ENCODE measurements at regions not wholly inside any gene's neighbourhood (a gene's known extent, or its start where the extent isn't known, plus 50 kb on each side); places are given as distances from the start of the nearest gene placed in this dataset.

DNA sequence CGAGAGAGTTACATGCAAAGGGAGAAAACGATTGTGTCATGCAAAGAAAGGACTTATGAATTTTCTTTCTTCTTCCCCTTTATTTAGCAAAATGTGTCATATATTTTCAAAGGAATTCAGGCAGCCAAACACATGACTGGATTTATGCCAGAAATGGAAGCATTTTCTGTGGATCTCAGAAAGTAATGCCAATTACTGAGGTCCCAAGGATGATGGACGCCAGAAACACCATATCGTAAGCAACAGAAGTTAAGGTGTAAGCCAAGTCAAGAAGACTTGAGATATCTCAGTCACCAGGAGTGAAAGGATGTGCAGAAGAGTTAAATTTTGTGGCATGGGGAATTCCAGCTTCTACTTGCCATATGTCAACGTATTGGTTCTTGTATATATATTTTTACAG, 255.1 kb downstream of the GBA3 start:
- DNase-seq (ENCODE audit: low read depth in 2 of 2) = no peak
- Histone ChIP-seq H3K4me3 (replicated peaks in 1 of 4; ENCODE audit: control extremely low read depth in 1 of 4, insufficient read depth in 1 of 4, low read depth in 3 of 4, low read length in 4 of 4) (no peak overlapping the region), H3K9me3 (ENCODE audit: control insufficient read depth, insufficient read depth, low read depth, low read length) (no peaks in the 10 kb centered on the region), H2AFZ (ENCODE audit: low read length) (no peak overlapping the region), H3K79me2 (ENCODE audit: control insufficient read depth, insufficient read depth, low read length) (no peaks in the 10 kb centered on the region), H4K20me1 (ENCODE audit: control insufficient read depth, extremely low read depth, insufficient read depth, low read length) (no peaks in the 10 kb centered on the region), H3K27me3 (ENCODE audit: control insufficient read depth, insufficient read depth, low read length) (no peaks in the 10 kb centered on the region), H3K4me2 (ENCODE audit: extremely low read depth, insufficient read depth, low read length) (no peak overlapping the region), H3K4me1 (ENCODE audit: control insufficient read depth, extremely low read depth, insufficient read depth, low read length) (no peaks in the 10 kb centered on the region), H3K36me3 (ENCODE audit: control insufficient read depth, insufficient read depth, low read length) (no peaks in the 10 kb centered on the region), H3K9ac (ENCODE audit: insufficient read depth, low read length) (no peak overlapping the region), H3K27ac (ENCODE audit: insufficient read depth, low read length) (no peak overlapping the region)
- TF ChIP-seq, protein P1, sequence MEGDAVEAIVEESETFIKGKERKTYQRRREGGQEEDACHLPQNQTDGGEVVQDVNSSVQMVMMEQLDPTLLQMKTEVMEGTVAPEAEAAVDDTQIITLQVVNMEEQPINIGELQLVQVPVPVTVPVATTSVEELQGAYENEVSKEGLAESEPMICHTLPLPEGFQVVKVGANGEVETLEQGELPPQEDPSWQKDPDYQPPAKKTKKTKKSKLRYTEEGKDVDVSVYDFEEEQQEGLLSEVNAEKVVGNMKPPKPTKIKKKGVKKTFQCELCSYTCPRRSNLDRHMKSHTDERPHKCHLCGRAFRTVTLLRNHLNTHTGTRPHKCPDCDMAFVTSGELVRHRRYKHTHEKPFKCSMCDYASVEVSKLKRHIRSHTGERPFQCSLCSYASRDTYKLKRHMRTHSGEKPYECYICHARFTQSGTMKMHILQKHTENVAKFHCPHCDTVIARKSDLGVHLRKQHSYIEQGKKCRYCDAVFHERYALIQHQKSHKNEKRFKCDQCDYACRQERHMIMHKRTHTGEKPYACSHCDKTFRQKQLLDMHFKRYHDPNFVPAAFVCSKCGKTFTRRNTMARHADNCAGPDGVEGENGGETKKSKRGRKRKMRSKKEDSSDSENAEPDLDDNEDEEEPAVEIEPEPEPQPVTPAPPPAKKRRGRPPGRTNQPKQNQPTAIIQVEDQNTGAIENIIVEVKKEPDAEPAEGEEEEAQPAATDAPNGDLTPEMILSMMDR (conservative IDR thresholded peaks at IDR 0.05 in 1 of 2, IDR thresholded peaks at IDR 0.05 in 1 of 2; ENCODE audit: low read depth in 1 of 2, low read length in 2 of 2) = no peak
- no peak for TF ChIP-seq EZH2 (IDR thresholded peaks at IDR 0.05; ENCODE audit: low read length, missing control alignments)

DNA sequence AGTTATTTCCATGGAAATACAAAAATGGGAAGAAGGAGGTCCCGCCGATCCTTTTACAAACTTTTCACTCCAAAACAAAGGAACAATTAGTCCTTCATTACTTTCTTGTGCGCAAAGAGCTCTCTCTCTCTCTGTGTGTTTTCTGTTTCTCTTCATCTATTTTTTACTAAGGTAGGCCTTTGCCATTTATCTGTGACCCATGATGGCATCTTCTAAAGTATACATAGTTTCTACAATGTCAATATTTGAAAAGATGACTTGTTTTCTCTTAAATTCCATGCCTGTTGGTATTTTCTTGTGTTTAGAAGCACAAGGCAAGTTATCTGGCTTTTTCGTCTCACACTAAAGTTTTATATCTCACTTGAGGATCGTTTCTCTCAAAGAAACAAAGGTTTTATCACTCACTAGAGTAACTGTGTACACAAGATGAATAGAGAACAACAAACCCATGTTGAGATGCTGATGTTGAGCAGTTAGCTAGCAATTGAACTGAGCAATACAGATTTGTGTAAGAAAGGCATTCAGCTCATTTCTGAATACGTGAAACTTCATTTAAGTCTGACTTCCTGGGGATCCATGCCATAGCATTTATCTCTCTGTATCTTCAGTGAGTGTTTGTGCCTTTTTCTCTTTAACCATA, 250.3 kb downstream of the GBA3 start:
- H3K9me3 ChIP-seq (ENCODE audit: control insufficient read depth, insufficient read depth, low read depth, low read length) = no peaks in the 10 kb centered on the region
- H4K20me1 ChIP-seq (ENCODE audit: control insufficient read depth, extremely low read depth, insufficient read depth, low read length) = no peaks in the 10 kb centered on the region
- no peak overlapping the region for H3K9ac ChIP-seq (ENCODE audit: insufficient read depth, low read length)
- H2AFZ ChIP-seq (ENCODE audit: low read length) = no peak overlapping the region
- H3K27me3 ChIP-seq (ENCODE audit: control insufficient read depth, insufficient read depth, low read length) = no peaks in the 10 kb centered on the region
- H3K4me1 ChIP-seq (ENCODE audit: control insufficient read depth, extremely low read depth, insufficient read depth, low read length) = no peaks in the 10 kb centered on the region
- no peaks in the 10 kb centered on the region for H3K79me2 ChIP-seq (ENCODE audit: control insufficient read depth, insufficient read depth, low read length)
- TF ChIP-seq, protein P1 (conservative IDR thresholded peaks at IDR 0.05 in 1 of 2, IDR thresholded peaks at IDR 0.05 in 1 of 2; ENCODE audit: low read depth in 1 of 2, low read length in 2 of 2) = no peak
- TF ChIP-seq EZH2 (IDR thresholded peaks at IDR 0.05; ENCODE audit: low read length, missing control alignments) = no peak
- no peak for DNase-seq (ENCODE audit: low read depth in 2 of 2)
- H3K27ac ChIP-seq (ENCODE audit: insufficient read depth, low read length) = no peak overlapping the region
- H3K4me2 ChIP-seq (ENCODE audit: extremely low read depth, insufficient read depth, low read length) = no peak overlapping the region
- H3K4me3 ChIP-seq (replicated peaks in 1 of 4; ENCODE audit: control extremely low read depth in 1 of 4, insufficient read depth in 1 of 4, low read depth in 3 of 4, low read length in 4 of 4) = no peak overlapping the region
- no peaks in the 10 kb centered on the region for H3K36me3 ChIP-seq (ENCODE audit: control insufficient read depth, insufficient read depth, low read length)

DNA sequence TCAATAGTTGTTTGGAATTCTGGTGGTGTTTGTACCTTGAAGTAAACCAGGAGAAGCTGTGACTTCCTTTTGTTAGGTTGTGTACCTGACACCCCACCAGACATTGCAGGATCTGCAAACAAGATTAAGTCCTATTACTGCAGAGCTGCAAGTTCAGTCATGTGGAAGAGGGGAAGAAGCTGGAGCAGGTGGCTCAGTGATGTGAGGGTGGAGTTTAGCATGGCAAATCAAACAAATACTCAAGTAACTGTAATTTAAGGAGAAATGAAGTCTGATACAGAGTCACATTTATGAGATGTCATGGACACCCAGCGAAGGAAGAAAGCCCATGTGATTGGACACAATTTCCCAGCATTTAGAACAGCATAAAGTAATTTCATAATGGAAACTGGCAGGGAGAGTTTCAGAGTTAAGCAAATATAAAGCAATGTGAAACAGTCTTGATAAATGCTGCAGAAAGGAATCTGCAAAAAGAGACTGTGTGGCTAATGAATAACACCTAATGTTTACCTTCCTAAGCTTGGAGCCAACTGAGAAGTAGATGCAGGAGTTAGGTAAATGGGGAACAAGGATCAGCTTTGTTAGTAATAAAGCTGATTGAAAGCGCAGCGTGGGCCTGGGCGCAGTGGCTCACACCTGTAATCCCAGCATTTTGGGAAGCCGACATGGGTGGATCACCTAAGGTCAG, 249.1 kb downstream of the GBA3 start:
- no peaks in the 10 kb centered on the region for H3K9me3 ChIP-seq (ENCODE audit: control insufficient read depth, insufficient read depth, low read depth, low read length)
- no peaks in the 10 kb centered on the region for H3K36me3 ChIP-seq (ENCODE audit: control insufficient read depth, insufficient read depth, low read length)
- H3K9ac ChIP-seq (ENCODE audit: insufficient read depth, low read length) = no peak overlapping the region
- no peak for DNase-seq (ENCODE audit: low read depth in 2 of 2)
- TF ChIP-seq EZH2 (IDR thresholded peaks at IDR 0.05; ENCODE audit: low read length, missing control alignments) = no peak
- TF ChIP-seq, protein P1 (conservative IDR thresholded peaks at IDR 0.05 in 1 of 2, IDR thresholded peaks at IDR 0.05 in 1 of 2; ENCODE audit: low read depth in 1 of 2, low read length in 2 of 2) = no peak
- no peaks in the 10 kb centered on the region for H3K27me3 ChIP-seq (ENCODE audit: control insufficient read depth, insufficient read depth, low read length)
- H2AFZ ChIP-seq (ENCODE audit: low read length) = no peak overlapping the region
- H3K27ac ChIP-seq (ENCODE audit: insufficient read depth, low read length) = no peak overlapping the region
- H3K79me2 ChIP-seq (ENCODE audit: control insufficient read depth, insufficient read depth, low read length) = no peaks in the 10 kb centered on the region
- H3K4me2 ChIP-seq (ENCODE audit: extremely low read depth, insufficient read depth, low read length) = no peak overlapping the region
- no peak overlapping the region for H3K4me3 ChIP-seq (replicated peaks in 1 of 4; ENCODE audit: control extremely low read depth in 1 of 4, insufficient read depth in 1 of 4, low read depth in 3 of 4, low read length in 4 of 4)
- H3K4me1 ChIP-seq (ENCODE audit: control insufficient read depth, extremely low read depth, insufficient read depth, low read length) = no peaks in the 10 kb centered on the region
- H4K20me1 ChIP-seq (ENCODE audit: control insufficient read depth, extremely low read depth, insufficient read depth, low read length) = no peaks in the 10 kb centered on the region

All from fibroblast of lung (primary cell).